ENCODE measurements at regions not wholly inside any gene's neighbourhood (a gene's known extent, or its start where the extent isn't known, plus 50 kb on each side); places are given as distances from the start of the nearest gene placed in this dataset.

DNA sequence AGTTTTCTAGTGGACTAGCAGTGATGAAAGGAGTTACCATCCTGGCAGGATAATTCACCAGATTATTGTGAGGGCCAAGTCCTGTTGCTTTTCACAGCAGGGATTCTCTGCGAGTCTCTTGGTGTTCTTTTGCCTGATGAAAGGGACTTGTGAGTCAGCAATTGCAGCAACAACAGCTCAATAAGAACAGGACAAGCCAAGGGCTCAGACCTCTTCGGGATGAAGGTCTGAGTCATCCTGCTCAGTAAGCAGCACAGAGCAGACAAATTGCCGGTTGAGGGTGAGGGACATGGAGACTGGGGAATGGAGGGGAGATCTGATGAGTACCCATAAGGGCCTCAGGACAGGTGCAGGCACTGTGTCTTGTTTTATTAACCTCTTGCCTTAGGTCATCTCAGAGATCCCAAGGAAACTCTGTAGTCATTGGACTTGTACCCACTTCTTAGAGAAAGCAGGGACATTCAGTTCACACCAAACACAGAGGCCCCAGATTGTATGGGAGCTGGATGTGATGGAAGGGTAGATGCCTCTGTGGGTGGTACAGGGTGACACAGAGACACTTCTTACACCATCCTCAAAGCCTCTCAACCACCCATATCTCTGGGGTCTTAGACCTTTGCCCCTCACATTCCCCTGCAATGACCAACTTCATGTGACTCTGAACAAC is 173.8 kb upstream of the TLE3 start:
- peaks cover 28% of the 10 kb centered on the region for H3K4me1 Mint-ChIP-seq (ENCODE audit: low read depth)
- peak; percentile 94 for DNase-seq
- H3K36me3 Mint-ChIP-seq (ENCODE audit: low read depth), result no peaks in the 10 kb centered on the region
- peak overlapping the region; percentile 78 for H3K27ac Mint-ChIP-seq
- TF ChIP-seq, protein P1, sequence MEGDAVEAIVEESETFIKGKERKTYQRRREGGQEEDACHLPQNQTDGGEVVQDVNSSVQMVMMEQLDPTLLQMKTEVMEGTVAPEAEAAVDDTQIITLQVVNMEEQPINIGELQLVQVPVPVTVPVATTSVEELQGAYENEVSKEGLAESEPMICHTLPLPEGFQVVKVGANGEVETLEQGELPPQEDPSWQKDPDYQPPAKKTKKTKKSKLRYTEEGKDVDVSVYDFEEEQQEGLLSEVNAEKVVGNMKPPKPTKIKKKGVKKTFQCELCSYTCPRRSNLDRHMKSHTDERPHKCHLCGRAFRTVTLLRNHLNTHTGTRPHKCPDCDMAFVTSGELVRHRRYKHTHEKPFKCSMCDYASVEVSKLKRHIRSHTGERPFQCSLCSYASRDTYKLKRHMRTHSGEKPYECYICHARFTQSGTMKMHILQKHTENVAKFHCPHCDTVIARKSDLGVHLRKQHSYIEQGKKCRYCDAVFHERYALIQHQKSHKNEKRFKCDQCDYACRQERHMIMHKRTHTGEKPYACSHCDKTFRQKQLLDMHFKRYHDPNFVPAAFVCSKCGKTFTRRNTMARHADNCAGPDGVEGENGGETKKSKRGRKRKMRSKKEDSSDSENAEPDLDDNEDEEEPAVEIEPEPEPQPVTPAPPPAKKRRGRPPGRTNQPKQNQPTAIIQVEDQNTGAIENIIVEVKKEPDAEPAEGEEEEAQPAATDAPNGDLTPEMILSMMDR (IDR thresholded peaks at IDR 0.05), result no peak
- no peak overlapping the region for H3K4me3 Mint-ChIP-seq
- H3K9me3 Mint-ChIP-seq, result no peaks in the 10 kb centered on the region
- H3K27me3 Mint-ChIP-seq (ENCODE audit: insufficient read depth), result peaks cover 18% of the 10 kb centered on the region

DNA sequence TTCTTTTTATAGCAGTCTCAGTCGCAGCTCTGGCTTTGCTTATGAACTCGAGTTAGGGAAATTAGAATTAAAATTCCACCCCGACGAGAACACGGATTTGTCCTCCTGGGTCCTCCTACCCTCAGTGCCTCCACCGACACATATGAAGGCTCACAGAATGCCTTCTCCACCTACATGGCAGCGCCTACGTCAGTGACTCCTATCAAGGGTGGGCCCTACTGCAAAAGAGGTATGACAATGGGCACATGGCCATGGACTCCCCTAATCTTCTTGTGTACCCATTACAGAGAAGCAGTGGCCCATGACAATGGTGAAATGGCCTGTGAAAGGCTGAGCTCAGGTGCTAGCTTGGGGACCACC is 173.0 kb upstream of the TLE3 start:
- no peak for DNase-seq
- H3K27me3 Mint-ChIP-seq (ENCODE audit: insufficient read depth), result peaks cover 21% of the 10 kb centered on the region
- no peak overlapping the region; the same call in 1 of the 2 replicates for H3K27ac Mint-ChIP-seq
- TF ChIP-seq, protein P1 (IDR thresholded peaks at IDR 0.05), result no peak
- H3K36me3 Mint-ChIP-seq (ENCODE audit: low read depth), result no peaks in the 10 kb centered on the region
- H3K9me3 Mint-ChIP-seq, result no peaks in the 10 kb centered on the region
- H3K4me3 Mint-ChIP-seq, result no peak overlapping the region
- peaks cover 28% of the 10 kb centered on the region for H3K4me1 Mint-ChIP-seq (ENCODE audit: low read depth)

DNA sequence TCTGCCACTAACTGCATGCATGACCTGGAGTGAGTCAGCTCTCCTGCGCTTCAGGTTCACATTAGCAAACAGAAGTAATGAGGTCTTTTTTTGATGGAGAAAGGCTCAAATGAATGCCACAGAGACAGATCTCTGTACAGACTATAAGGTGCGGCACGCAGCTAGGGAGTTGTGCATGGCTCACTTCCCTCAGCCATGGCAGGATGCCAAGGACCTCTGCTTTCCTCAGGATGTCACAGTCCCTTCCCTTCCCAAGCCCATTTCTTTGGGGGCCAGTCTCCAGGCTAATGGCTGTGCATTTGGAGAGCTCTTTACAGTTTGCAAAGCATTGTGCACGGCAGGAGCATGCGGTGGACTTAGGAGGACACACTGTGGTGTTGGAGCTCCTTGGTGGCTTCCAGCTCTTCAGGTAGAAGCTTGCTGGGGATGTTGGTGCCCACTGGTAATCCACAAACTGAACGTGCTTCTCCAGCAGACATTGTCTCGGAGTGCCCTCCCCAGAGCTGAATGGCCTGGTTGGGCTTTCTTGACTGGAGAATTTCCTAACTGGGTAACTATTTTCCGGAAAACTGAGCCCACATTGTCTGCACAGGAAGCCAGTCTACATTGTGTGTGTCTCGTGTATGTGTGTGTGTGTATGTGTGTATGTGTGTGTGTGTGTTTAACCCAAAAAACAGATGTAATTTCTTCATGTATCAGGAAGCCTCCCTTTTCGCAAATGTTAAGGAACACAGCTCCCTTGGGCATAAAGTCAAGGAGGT is 172.5 kb upstream of the TLE3 start:
- H3K27ac Mint-ChIP-seq, result no peak overlapping the region
- no peak overlapping the region for H3K4me3 Mint-ChIP-seq
- no peaks in the 10 kb centered on the region for H3K36me3 Mint-ChIP-seq (ENCODE audit: low read depth)
- peaks cover 23% of the 10 kb centered on the region for H3K27me3 Mint-ChIP-seq (ENCODE audit: insufficient read depth)
- DNase-seq, result no peak
- no peaks in the 10 kb centered on the region for H3K9me3 Mint-ChIP-seq
- TF ChIP-seq, protein P1 (IDR thresholded peaks at IDR 0.05), result no peak
- H3K4me1 Mint-ChIP-seq (ENCODE audit: low read depth), result peaks cover 28% of the 10 kb centered on the region

DNA sequence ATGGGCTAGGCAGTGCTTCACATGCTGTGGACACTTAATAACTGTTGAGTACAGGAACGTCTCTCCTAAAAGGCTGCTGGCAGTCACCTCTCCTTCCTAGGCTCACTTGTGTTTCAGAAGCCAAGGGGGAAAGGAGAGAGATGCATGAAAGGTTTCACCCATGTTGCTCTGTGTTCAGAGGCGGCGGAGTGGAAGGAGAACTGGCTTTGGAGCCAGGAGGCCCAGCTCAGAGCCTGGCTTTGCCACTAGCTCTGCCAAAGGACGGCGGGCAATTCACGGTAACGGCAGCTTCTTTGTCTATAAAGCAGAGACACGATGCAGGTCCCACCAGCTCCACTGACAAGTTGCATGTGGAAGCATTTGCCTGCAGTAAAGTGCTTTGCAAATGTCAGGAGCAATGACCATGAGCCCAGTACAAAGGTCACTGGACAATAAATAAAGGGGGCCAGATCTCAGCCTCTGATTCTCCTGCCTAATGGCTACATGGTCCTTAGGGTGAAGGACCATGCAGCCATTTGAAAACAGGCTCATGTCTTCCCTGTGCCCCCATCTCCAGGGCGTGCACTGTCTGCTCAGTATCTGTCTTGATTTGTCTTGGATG is 171.7 kb upstream of the TLE3 start:
- no peak for DNase-seq
- H3K27me3 Mint-ChIP-seq (ENCODE audit: insufficient read depth), result peaks cover 30% of the 10 kb centered on the region
- H3K36me3 Mint-ChIP-seq (ENCODE audit: low read depth), result no peaks in the 10 kb centered on the region
- H3K4me1 Mint-ChIP-seq (ENCODE audit: low read depth), result peaks cover 28% of the 10 kb centered on the region
- no peaks in the 10 kb centered on the region for H3K9me3 Mint-ChIP-seq
- H3K4me3 Mint-ChIP-seq, result no peak overlapping the region
- TF ChIP-seq, protein P1 (IDR thresholded peaks at IDR 0.05), result no peak
- no peak overlapping the region for H3K27ac Mint-ChIP-seq

DNA sequence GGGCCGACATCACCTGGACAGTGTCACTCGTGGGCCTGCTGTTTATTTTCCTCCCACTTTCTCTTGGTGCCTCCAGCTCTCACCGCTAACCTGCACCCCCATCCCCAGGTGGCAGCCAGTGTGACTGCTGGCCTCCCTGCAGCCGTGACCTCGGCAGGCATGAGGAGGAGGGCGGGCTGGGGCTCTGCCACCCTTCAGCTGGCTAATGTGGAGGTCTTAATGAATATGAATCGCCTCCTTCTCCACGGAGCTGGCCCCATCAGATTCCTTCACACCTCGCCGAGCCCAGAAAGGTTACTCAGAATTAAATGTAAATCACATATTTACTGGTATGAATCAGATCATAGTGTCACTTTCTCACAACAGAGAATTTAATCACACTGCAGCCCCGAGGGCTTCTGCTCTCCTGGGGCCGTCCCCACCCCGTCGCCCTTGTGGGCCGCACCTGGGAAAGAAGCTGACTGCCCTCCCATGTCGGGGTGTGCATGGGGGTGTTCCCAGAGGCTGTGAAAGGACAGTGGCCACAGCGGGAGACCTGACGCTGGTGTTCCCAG is 171.1 kb upstream of the TLE3 start:
- peaks cover 31% of the 10 kb centered on the region for H3K27me3 Mint-ChIP-seq (ENCODE audit: insufficient read depth)
- TF ChIP-seq, protein P1 (IDR thresholded peaks at IDR 0.05), result no peak

More for the DNA sequence above, 171.1 kb upstream of the TLE3 start:
- Mint-ChIP-seq H3K36me3 (ENCODE audit: low read depth) (no peaks in the 10 kb centered on the region), H3K4me1 (ENCODE audit: low read depth) (peaks cover 28% of the 10 kb centered on the region), H3K4me3 (no peak overlapping the region), H3K9me3 (no peaks in the 10 kb centered on the region), H3K27ac (no peak overlapping the region)
- no peak for DNase-seq
